ENCODE measurements at regions not wholly inside any gene's neighbourhood (a gene's known extent, or its start where the extent isn't known, plus 50 kb on each side); places are given as distances from the start of the nearest gene placed in this dataset.

- Histone ChIP-seq H3K9ac (ENCODE audit: low read length) (no peak overlapping the region), H3K4me3 (ENCODE audit: low read length) (no peak overlapping the region), H3K36me3 (ENCODE audit: control insufficient read depth, insufficient read depth, low read length) (no peaks in the 10 kb centered on the region), H3K4me1 (ENCODE audit: control insufficient read depth, insufficient read depth, low read length) (no peaks in the 10 kb centered on the region), H3K27ac (ENCODE audit: low read depth, low read length) (no peak overlapping the region), H3K27me3 (ENCODE audit: control insufficient read depth, insufficient read depth, low read length) (no peaks in the 10 kb centered on the region)
Measured at GRCh38 chr9:38292480-38292879, 100.0 kb upstream of the ALDH1B1 start.

- Histone ChIP-seq H3K27me3 (ENCODE audit: control insufficient read depth, insufficient read depth, low read length) (no peaks in the 10 kb centered on the region), H3K9ac (ENCODE audit: low read length) (no peak overlapping the region), H3K36me3 (ENCODE audit: control insufficient read depth, insufficient read depth, low read length) (no peaks in the 10 kb centered on the region), H3K27ac (ENCODE audit: low read depth, low read length) (no peak overlapping the region), H3K4me3 (ENCODE audit: low read length) (no peak overlapping the region), H3K4me1 (ENCODE audit: control insufficient read depth, insufficient read depth, low read length) (no peaks in the 10 kb centered on the region)
Measured at GRCh38 chr9:38289866-38290245, 102.6 kb upstream of the ALDH1B1 start.

GRCh38 chr9:38289236-38289865 lies 103.2 kb upstream of the ALDH1B1 start:
- H3K27ac ChIP-seq (ENCODE audit: low read depth, low read length) = no peak overlapping the region
- no peak overlapping the region for H3K4me3 ChIP-seq (ENCODE audit: low read length)
- H3K27me3 ChIP-seq (ENCODE audit: control insufficient read depth, insufficient read depth, low read length) = no peaks in the 10 kb centered on the region
- no peak overlapping the region for H3K9ac ChIP-seq (ENCODE audit: low read length)
- no peaks in the 10 kb centered on the region for H3K36me3 ChIP-seq (ENCODE audit: control insufficient read depth, insufficient read depth, low read length)
- no peaks in the 10 kb centered on the region for H3K4me1 ChIP-seq (ENCODE audit: control insufficient read depth, insufficient read depth, low read length)

- no peaks in the 10 kb centered on the region for H3K4me1 ChIP-seq (ENCODE audit: control insufficient read depth, insufficient read depth, low read length)
- no peak overlapping the region for H3K9ac ChIP-seq (ENCODE audit: low read length)
- no peak overlapping the region for H3K4me3 ChIP-seq (ENCODE audit: low read length)
- H3K27ac ChIP-seq (ENCODE audit: low read depth, low read length) = no peak overlapping the region
- H3K27me3 ChIP-seq (ENCODE audit: control insufficient read depth, insufficient read depth, low read length) = no peaks in the 10 kb centered on the region
- H3K36me3 ChIP-seq (ENCODE audit: control insufficient read depth, insufficient read depth, low read length) = no peaks in the 10 kb centered on the region
Measured at GRCh38 chr9:38288502-38288901, 104.0 kb upstream of the ALDH1B1 start.

GRCh38 chr9:38287420-38287985 lies 105.0 kb upstream of the ALDH1B1 start:
- Histone ChIP-seq H3K27ac (ENCODE audit: low read depth, low read length) (no peak overlapping the region), H3K27me3 (ENCODE audit: control insufficient read depth, insufficient read depth, low read length) (no peaks in the 10 kb centered on the region), H3K4me1 (ENCODE audit: control insufficient read depth, insufficient read depth, low read length) (no peaks in the 10 kb centered on the region), H3K36me3 (ENCODE audit: control insufficient read depth, insufficient read depth, low read length) (no peaks in the 10 kb centered on the region), H3K4me3 (ENCODE audit: low read length) (no peak overlapping the region), H3K9ac (ENCODE audit: low read length) (no peak overlapping the region)

- H3K27me3 ChIP-seq (ENCODE audit: control insufficient read depth, insufficient read depth, low read length) = no peaks in the 10 kb centered on the region
- H3K4me3 ChIP-seq (ENCODE audit: low read length) = no peak overlapping the region
- H3K36me3 ChIP-seq (ENCODE audit: control insufficient read depth, insufficient read depth, low read length) = no peaks in the 10 kb centered on the region
- no peak overlapping the region for H3K27ac ChIP-seq (ENCODE audit: low read depth, low read length)
- no peaks in the 10 kb centered on the region for H3K4me1 ChIP-seq (ENCODE audit: control insufficient read depth, insufficient read depth, low read length)
- H3K9ac ChIP-seq (ENCODE audit: low read length) = no peak overlapping the region
Measured at GRCh38 chr9:38286766-38287165, 105.7 kb upstream of the ALDH1B1 start.

GRCh38 chr9:38286357-38286756 lies 106.1 kb upstream of the ALDH1B1 start:
- H3K27ac ChIP-seq (ENCODE audit: low read depth, low read length) = no peak overlapping the region
- no peak overlapping the region for H3K9ac ChIP-seq (ENCODE audit: low read length)
- no peak overlapping the region for H3K4me3 ChIP-seq (ENCODE audit: low read length)
- no peaks in the 10 kb centered on the region for H3K4me1 ChIP-seq (ENCODE audit: control insufficient read depth, insufficient read depth, low read length)
- H3K27me3 ChIP-seq (ENCODE audit: control insufficient read depth, insufficient read depth, low read length) = no peaks in the 10 kb centered on the region
- no peaks in the 10 kb centered on the region for H3K36me3 ChIP-seq (ENCODE audit: control insufficient read depth, insufficient read depth, low read length)

- no peaks in the 10 kb centered on the region for H3K36me3 ChIP-seq (ENCODE audit: control insufficient read depth, insufficient read depth, low read length)
- no peaks in the 10 kb centered on the region for H3K4me1 ChIP-seq (ENCODE audit: control insufficient read depth, insufficient read depth, low read length)
- H3K27ac ChIP-seq (ENCODE audit: low read depth, low read length) = no peak overlapping the region
Measured at GRCh38 chr9:38285236-38285635, 107.3 kb upstream of the ALDH1B1 start.

GRCh38 chr9:38284588-38285051 lies 107.9 kb upstream of the ALDH1B1 start:
- H3K36me3 ChIP-seq (ENCODE audit: control insufficient read depth, insufficient read depth, low read length) = no peaks in the 10 kb centered on the region
- H3K4me3 ChIP-seq (ENCODE audit: low read length) = no peak overlapping the region
- no peaks in the 10 kb centered on the region for H3K27me3 ChIP-seq (ENCODE audit: control insufficient read depth, insufficient read depth, low read length)
- H3K9ac ChIP-seq (ENCODE audit: low read length) = no peak overlapping the region
- no peaks in the 10 kb centered on the region for H3K4me1 ChIP-seq (ENCODE audit: control insufficient read depth, insufficient read depth, low read length)
- H3K27ac ChIP-seq (ENCODE audit: low read depth, low read length) = no peak overlapping the region

More at GRCh38 chr9:38285236-38285635, 107.3 kb upstream of the ALDH1B1 start:
- H3K4me3 ChIP-seq (ENCODE audit: low read length) = no peak overlapping the region
- no peak overlapping the region for H3K9ac ChIP-seq (ENCODE audit: low read length)
- H3K27me3 ChIP-seq (ENCODE audit: control insufficient read depth, insufficient read depth, low read length) = no peaks in the 10 kb centered on the region

GRCh38 chr9:38284039-38284575 lies 108.4 kb upstream of the ALDH1B1 start:
- H3K36me3 ChIP-seq (ENCODE audit: control insufficient read depth, insufficient read depth, low read length) = no peaks in the 10 kb centered on the region
- H3K9ac ChIP-seq (ENCODE audit: low read length) = no peak overlapping the region
- H3K27ac ChIP-seq (ENCODE audit: low read depth, low read length) = no peak overlapping the region
- H3K4me1 ChIP-seq (ENCODE audit: control insufficient read depth, insufficient read depth, low read length) = no peaks in the 10 kb centered on the region
- H3K4me3 ChIP-seq (ENCODE audit: low read length) = no peak overlapping the region
- H3K27me3 ChIP-seq (ENCODE audit: control insufficient read depth, insufficient read depth, low read length) = no peaks in the 10 kb centered on the region

GRCh38 chr9:38282756-38283155 lies 109.7 kb upstream of the ALDH1B1 start:
- Histone ChIP-seq H3K4me1 (ENCODE audit: control insufficient read depth, insufficient read depth, low read length) (no peaks in the 10 kb centered on the region), H3K9ac (ENCODE audit: low read length) (no peak overlapping the region), H3K4me3 (ENCODE audit: low read length) (no peak overlapping the region), H3K36me3 (ENCODE audit: control insufficient read depth, insufficient read depth, low read length) (no peaks in the 10 kb centered on the region), H3K27ac (ENCODE audit: low read depth, low read length) (no peak overlapping the region), H3K27me3 (ENCODE audit: control insufficient read depth, insufficient read depth, low read length) (no peaks in the 10 kb centered on the region)

- no peak overlapping the region for H3K27ac ChIP-seq (ENCODE audit: low read depth, low read length)
- no peak overlapping the region for H3K9ac ChIP-seq (ENCODE audit: low read length)
- H3K4me1 ChIP-seq (ENCODE audit: control insufficient read depth, insufficient read depth, low read length) = no peaks in the 10 kb centered on the region
Measured at GRCh38 chr9:38281917-38282316, 110.6 kb upstream of the ALDH1B1 start.

GRCh38 chr9:38281196-38281595 lies 111.3 kb upstream of the ALDH1B1 start:
- no peak overlapping the region for H3K4me3 ChIP-seq (ENCODE audit: low read length)
- no peak overlapping the region for H3K27ac ChIP-seq (ENCODE audit: low read depth, low read length)
- H3K9ac ChIP-seq (ENCODE audit: low read length) = no peak overlapping the region
- no peaks in the 10 kb centered on the region for H3K36me3 ChIP-seq (ENCODE audit: control insufficient read depth, insufficient read depth, low read length)
- H3K4me1 ChIP-seq (ENCODE audit: control insufficient read depth, insufficient read depth, low read length) = no peaks in the 10 kb centered on the region
- H3K27me3 ChIP-seq (ENCODE audit: control insufficient read depth, insufficient read depth, low read length) = no peaks in the 10 kb centered on the region

More at GRCh38 chr9:38281917-38282316, 110.6 kb upstream of the ALDH1B1 start:
- Histone ChIP-seq H3K4me3 (ENCODE audit: low read length) (no peak overlapping the region), H3K27me3 (ENCODE audit: control insufficient read depth, insufficient read depth, low read length) (no peaks in the 10 kb centered on the region), H3K36me3 (ENCODE audit: control insufficient read depth, insufficient read depth, low read length) (no peaks in the 10 kb centered on the region)
